ENCODE measurements at regions not wholly inside any gene's neighbourhood (a gene's known extent, or its start where the extent isn't known, plus 50 kb on each side); places are given as distances from the start of the nearest gene placed in this dataset.

DNA sequence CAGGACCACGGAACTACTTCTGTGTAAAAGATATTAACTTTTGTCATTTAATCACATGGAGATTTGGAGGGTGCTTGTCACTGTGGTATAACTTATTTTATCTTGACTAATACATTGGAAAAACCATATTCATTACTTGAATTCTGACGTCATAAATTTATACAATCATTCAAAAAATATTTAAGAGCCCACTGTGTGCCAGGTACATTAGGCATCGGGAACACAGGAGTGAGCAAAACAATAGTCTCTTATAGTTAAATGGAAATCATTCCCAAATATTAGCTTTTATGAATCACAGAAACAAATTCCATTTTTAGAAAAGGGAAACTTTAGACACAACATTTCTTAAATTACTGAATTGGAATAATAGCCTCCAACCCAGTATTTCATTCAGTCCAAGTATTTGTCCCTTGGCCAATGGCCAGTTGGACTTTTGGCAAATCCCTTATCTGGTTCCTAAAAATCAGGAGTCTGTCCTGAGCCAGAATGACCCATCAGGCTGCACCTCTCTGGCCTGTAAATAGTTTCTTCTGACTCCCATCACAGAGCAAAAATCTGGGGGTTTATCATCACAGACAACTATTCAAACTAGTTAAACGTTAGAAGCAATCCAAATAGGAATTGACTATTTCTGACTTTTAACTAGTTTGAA, 104.3 kb upstream of the FSTL4 start:
- CTCF ChIA-PET: no interaction called here
- ATAC-seq (ENCODE audit: poor library complexity) (no peak), DNase-seq (no peak)
- H3K27ac Mint-ChIP-seq: no peak overlapping the region
- Histone ChIP-seq H3K27ac (ENCODE audit: low read depth in 1 of 2, low read length in 2 of 2) (no peak overlapping the region), H3K9me3 (ENCODE audit: control insufficient read depth in 1 of 2, insufficient read depth in 1 of 2, low read length in 2 of 2) (peaks cover 0 to 5% of the 10 kb centered on the region in 2 experiments), H3K4me1 (ENCODE audit: insufficient read depth, low read length) (no peaks in the 10 kb centered on the region), H3K27me3 (ENCODE audit: control insufficient read depth in 1 of 2, insufficient read depth in 2 of 2, low read length in 2 of 2) (no peaks in the 10 kb centered on the region), H3K36me3 (ENCODE audit: insufficient read depth, low read length) (no peaks in the 10 kb centered on the region), H3K4me3 (ENCODE audit: low read length) (no peak overlapping the region)
- H3K27me3 Mint-ChIP-seq: peaks cover 12% of the 10 kb centered on the region
- H3K4me1 Mint-ChIP-seq (ENCODE audit: low read depth): no peaks in the 10 kb centered on the region
- POLR2A ChIA-PET: no interaction called here
- H3K9me3 Mint-ChIP-seq: peaks cover 4% of the 10 kb centered on the region
- intact Hi-C loops (cut with DNase I, micrococcal nuclease): no loop called here
- H3K36me3 Mint-ChIP-seq (ENCODE audit: low read depth): no peaks in the 10 kb centered on the region
- TF ChIP-seq, protein P1, sequence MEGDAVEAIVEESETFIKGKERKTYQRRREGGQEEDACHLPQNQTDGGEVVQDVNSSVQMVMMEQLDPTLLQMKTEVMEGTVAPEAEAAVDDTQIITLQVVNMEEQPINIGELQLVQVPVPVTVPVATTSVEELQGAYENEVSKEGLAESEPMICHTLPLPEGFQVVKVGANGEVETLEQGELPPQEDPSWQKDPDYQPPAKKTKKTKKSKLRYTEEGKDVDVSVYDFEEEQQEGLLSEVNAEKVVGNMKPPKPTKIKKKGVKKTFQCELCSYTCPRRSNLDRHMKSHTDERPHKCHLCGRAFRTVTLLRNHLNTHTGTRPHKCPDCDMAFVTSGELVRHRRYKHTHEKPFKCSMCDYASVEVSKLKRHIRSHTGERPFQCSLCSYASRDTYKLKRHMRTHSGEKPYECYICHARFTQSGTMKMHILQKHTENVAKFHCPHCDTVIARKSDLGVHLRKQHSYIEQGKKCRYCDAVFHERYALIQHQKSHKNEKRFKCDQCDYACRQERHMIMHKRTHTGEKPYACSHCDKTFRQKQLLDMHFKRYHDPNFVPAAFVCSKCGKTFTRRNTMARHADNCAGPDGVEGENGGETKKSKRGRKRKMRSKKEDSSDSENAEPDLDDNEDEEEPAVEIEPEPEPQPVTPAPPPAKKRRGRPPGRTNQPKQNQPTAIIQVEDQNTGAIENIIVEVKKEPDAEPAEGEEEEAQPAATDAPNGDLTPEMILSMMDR (IDR thresholded peaks at IDR 0.05): no peak
- no peak overlapping the region for H3K4me3 Mint-ChIP-seq

DNA sequence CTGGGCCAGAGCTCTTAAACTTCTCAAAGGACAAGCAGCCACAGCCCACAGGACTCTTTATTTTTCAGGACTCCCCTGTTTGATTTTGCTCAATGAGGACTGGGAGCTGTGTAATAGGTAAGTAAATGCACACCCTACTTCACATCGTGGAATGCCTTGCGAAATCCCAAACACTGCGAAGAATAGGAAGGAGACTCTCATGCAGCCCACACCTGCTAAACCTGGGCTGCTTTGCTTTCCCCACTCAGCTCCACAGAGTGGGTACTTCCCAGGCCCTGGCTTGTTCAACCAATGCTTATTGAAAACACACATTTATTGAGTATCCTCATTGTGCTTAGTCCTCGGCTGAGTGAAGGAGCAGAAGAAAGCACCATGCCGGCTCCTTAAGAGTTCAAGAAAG, 103.3 kb upstream of the FSTL4 start:
- intact Hi-C loops (cut with DNase I, micrococcal nuclease): no loop called here
- no peak overlapping the region for H3K4me3 ChIP-seq (ENCODE audit: low read length)
- no peaks in the 10 kb centered on the region for H3K36me3 ChIP-seq (ENCODE audit: insufficient read depth, low read length)
- no peak overlapping the region for H3K4me3 Mint-ChIP-seq
- H3K36me3 Mint-ChIP-seq (ENCODE audit: low read depth): no peaks in the 10 kb centered on the region
- H3K27me3 ChIP-seq (ENCODE audit: control insufficient read depth in 1 of 2, insufficient read depth in 2 of 2, low read length in 2 of 2): no peaks in the 10 kb centered on the region
- no peaks in the 10 kb centered on the region for H3K9me3 ChIP-seq (ENCODE audit: control insufficient read depth in 1 of 2, insufficient read depth in 1 of 2, low read length in 2 of 2)
- no peak for ATAC-seq (ENCODE audit: poor library complexity)
- CTCF ChIA-PET: no interaction called here
- H3K4me1 ChIP-seq (ENCODE audit: insufficient read depth, low read length): no peaks in the 10 kb centered on the region
- peaks cover 2% of the 10 kb centered on the region for H3K9me3 Mint-ChIP-seq
- H3K27ac Mint-ChIP-seq: no peak overlapping the region
- no peak for DNase-seq
- H3K27me3 Mint-ChIP-seq: peaks cover 12% of the 10 kb centered on the region
- POLR2A ChIA-PET: no interaction called here
- no peaks in the 10 kb centered on the region for H3K4me1 Mint-ChIP-seq (ENCODE audit: low read depth)
- no peak overlapping the region for H3K27ac ChIP-seq (ENCODE audit: low read depth in 1 of 2, low read length in 2 of 2)
- TF ChIP-seq, protein P1 (IDR thresholded peaks at IDR 0.05): no peak

DNA sequence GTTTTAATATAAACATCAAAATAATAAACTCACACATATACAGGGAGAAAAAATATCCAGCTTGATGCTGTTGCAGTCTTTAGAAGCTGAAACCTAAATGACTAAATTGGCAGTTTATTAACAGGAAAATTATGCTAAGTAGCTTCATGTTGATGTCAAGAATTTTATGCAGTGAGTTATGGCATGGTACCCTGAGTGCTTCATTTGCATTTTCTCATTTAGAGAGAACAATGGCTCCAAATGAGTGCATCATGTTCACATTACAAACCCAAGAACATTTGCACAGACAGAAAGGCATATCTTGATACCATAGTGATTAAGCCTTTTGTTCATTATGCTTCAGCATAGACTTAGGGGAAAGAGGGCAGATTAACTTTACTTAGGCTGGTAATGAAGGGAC, 102.9 kb upstream of the FSTL4 start:
- peaks cover 12% of the 10 kb centered on the region for H3K27me3 Mint-ChIP-seq
- no peaks in the 10 kb centered on the region for H3K36me3 ChIP-seq (ENCODE audit: insufficient read depth, low read length)
- CTCF ChIA-PET: no interaction called here
- intact Hi-C loops (cut with DNase I, micrococcal nuclease): no loop called here
- no peak overlapping the region for H3K4me3 ChIP-seq (ENCODE audit: low read length)
- TF ChIP-seq, protein P1 (IDR thresholded peaks at IDR 0.05): no peak
- no peaks in the 10 kb centered on the region for H3K4me1 Mint-ChIP-seq (ENCODE audit: low read depth)
- H3K27ac ChIP-seq (ENCODE audit: low read depth in 1 of 2, low read length in 2 of 2): no peak overlapping the region
- H3K4me1 ChIP-seq (ENCODE audit: insufficient read depth, low read length): no peaks in the 10 kb centered on the region
- no peak for DNase-seq
- no peak overlapping the region for H3K4me3 Mint-ChIP-seq
- no peaks in the 10 kb centered on the region for H3K27me3 ChIP-seq (ENCODE audit: control insufficient read depth in 1 of 2, insufficient read depth in 2 of 2, low read length in 2 of 2)
- H3K9me3 ChIP-seq (ENCODE audit: control insufficient read depth in 1 of 2, insufficient read depth in 1 of 2, low read length in 2 of 2): no peaks in the 10 kb centered on the region
- ATAC-seq (ENCODE audit: poor library complexity): no peak
- POLR2A ChIA-PET: no interaction called here
- H3K36me3 Mint-ChIP-seq (ENCODE audit: low read depth): no peaks in the 10 kb centered on the region
- no peak overlapping the region for H3K27ac Mint-ChIP-seq
- H3K9me3 Mint-ChIP-seq: no peaks in the 10 kb centered on the region
